DMS153 (cell line): ENCODE measurements at regions not wholly inside any gene's neighbourhood (a gene's known extent, or its start where the extent isn't known, plus 50 kb on each side); places are given as distances from the start of the nearest gene placed in this dataset.

ENCODE experiments used
- DNase-seq: peaks from one replicate; lab custom pipeline; 2025; lab: John Stamatoyannopoulos, UW

DNA sequence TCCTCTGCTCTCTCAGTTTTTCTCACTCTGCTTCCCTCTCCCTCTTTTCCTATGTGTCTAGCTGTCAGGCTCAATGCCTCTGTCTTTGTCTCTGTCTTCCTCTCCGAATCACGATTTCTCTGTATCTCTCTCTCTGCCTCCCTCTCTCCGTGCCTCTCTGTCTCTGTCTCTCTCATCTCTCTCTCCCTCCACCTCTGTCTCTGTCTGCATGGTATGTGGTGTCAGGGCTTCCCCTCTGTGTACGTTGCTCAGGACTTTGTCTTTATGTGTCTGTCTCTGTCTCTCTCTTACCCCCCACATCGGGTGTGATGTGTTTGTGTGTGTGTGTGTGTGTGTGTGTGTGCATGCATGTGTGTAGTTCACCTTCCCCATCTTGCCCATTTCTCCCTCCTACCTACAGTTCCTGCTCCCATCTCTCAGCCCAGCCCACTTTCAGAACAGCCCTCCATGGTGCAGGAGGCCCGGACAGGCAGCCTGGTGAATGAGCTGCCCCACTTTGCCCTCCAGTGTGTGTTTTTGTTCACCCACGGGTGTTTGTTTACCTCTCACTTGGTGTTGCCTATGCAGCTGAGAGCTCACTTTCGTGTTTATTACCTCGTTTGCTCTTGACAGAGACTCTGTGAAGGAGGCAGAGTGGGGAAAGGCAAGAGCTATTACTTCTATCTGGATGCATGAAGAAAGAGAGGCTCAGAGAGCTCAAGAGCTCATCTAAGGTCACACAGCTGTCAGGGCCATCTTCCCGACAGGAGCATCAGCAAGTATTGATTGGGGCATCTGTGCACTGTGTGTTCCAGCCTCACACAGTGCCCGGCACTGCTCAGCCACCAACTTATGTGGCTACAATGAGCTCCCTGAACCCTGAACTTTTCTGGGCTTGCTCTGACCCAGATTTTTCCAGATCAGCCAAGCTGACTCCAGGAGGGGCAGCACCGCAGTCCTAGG lies 163.5 kb upstream of the ZMIZ1 start:
- no peak for DNase-seq

DNA sequence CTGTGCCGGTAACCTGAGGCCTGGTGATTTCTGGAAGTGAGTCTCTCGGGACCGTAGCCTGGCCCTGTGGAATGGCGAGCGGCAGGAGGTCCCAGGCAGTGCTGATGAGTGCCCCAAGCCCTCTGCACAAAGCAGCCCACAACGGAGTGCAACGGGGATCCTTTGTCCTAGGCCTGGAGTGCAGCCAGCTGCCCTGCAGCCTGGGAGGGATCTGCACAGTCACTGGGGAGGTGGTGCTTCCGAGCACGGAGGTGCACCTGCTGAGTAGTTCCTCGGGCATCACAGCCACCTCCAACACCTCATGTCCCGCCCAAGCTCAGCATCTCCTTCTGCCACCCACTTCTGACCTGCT lies 162.8 kb upstream of the ZMIZ1 start:
- peak; percentile 76 for DNase-seq

DNA sequence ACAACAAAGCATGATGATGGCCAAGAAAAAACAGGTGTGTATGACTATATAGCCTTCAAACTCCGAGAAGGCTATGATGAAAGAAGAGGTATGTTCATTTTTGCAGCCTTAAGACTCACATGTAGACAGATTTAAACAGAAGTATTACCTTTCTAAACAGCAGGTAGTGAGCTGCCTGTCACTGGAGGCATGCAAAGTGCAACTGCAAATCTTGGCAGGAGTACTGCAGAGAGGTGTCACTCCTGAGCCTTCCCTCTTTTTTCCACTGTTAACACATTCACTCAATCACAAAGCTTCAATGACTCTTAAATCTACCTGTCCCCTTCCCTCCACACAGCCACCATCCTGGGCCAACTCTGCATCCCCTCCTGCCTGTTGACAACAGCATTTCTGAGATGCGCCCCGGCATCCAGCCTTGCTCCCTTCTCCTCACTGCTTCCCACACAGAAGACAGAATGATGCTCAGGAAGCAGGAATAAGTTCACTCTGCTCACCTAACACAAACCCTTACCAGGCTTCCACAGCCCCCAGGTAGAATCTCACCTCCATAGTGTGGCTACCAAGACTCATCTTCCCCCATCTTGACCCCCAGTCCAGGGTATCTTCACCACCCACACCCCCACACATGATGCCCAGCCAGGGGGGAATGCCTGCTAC lies 161.9 kb upstream of the ZMIZ1 start:
- no peak for DNase-seq

DNA sequence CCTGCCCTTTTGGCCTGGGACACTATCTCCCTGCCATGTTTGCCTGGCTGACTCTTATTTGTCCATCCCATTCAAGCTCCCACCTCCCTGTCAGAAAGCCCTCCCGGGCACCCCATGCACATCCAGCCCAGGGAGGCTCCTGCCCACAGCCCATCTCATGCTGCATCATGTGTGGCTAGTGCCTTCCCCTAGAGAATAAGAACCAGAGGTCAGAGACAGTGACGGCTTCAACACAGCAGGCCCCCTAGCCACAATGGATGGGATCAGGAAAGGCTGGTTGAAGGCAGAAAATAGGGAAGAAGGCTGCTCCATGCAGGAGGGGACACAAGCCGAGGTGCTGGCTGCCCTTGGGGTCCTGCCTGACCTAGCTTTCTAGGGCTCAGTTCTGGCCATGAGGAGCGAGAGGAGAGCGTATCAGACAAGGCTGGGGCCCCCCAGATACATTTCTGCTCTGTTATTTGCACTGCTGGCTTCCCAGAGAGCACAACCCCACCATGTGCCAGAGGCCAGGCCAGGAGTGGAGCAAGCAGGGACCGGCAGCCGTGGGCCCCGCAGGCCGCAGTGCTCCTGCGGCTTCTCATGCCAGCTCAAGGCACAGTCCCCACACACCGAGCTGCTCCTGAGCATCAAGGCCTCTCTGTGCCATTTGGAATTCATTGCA lies 161.1 kb upstream of the ZMIZ1 start:
- DNase-seq, result no peak

DNA sequence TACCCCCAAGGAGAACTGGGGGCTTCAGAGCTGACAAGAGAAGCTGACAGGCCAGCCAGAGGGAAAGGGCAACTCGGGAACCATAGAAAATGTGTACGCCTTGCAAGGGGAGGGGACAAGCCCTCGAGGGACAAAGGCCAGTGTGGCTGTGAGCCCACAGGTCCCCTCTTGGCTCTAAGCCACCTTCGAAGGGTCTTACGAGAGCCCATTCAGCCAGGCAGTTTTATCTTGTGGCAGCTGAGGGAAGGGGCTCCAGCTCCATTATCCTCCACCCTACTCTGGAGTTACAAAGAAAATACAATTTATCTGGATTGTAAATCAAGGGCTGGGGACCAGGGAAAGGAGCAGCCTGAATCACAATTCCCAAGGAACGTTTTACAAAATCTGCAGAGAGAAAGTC lies 159.5 kb upstream of the ZMIZ1 start:
- DNase-seq, result no peak

DNA sequence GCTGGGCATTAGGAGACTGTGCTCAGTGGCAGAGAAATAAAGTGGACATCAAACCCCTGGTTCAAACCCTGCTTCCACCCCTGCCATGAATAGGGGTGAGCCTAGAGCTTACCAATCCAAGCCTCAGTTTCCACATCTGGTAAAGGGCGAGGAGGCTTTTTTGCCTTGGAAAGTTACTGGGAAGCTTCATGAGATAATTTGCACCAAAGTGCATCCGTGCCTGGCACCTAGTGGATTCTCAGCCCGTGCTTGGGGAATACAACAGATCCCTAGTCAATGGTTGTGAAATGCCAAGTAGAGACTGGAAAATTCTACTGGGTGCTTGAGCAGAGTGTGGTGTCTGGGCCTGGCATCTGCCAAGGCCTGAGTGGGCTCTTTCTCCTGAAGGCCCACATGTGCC lies 158.7 kb upstream of the ZMIZ1 start:
- no peak for DNase-seq

DNA sequence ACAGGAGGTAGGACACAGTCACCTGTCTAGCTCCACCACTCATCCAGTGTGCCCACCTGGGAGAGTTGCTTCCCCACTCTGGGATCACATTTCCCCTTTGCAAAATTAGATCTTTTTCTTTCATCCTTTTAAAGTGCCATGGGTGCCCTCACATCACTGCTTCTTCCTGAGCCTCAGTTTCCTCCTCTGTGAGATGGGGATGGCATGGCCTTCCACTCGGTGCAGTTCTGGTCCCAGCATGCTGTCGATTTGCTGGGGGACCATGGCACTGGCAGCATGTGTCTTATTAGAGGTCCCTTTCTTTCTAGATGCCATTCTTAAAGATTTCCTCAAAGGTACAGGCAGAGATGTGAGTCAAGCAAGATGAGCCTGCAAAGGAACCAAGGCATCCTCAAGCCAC lies 158.3 kb upstream of the ZMIZ1 start:
- no peak for DNase-seq

DNA sequence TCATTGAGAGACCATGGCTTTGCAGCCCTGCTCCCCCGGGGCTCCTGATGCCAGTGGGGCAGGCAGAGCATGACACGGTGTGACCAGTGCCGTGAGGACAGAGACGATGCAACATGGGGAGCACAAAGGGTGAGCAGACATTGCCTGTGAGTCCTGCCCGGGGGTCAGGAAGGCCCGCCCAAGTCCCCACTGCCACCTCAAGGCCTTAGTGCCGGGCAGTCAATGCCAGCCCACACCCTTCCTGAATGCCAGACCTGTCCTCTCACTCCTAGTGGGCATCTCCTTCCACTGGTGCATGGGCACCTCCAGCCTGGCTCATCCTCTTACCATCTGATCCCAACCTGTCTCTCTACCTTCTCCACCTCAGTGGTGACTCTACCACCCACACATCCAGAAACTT lies 157.9 kb upstream of the ZMIZ1 start:
- no peak for DNase-seq

DNA sequence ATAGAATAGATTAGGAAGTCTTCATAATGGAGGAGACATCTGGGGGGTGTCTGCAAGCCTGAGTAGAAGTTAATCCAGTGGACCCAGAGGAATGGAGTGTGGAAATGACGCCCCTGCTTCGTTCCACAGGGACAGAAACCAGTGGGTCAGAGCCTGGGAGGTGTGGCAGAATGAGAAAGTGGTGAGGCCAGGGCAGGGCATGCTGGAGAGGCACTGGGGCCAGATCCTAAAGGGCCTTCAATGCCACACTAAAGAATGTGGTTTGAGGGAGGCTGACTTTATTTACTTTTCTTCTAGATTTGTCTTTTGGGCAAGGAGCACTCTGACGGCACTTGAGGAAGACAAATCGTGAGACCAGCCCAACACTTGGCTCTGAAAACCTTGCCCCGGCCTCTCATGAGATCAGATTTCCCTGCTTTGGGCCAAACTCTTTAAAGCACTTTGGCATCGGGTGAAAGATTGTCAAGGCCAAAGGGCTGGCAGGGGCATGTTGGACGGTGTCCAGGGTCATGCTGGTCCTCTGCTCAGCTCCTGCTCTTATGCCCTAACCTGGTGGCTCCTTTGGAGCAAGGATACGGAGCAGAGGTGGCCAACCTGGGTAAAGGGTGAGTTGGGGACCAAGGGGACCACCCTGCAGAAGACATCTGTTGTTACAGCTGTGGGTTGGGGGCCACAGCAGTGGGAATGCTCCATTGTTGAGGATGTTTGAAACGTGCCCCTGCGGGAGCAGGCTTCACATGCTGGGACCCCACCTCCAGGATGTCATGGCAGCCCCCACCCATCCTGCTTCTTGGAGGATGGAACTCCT lies 157.0 kb upstream of the ZMIZ1 start:
- no peak for DNase-seq

DNA sequence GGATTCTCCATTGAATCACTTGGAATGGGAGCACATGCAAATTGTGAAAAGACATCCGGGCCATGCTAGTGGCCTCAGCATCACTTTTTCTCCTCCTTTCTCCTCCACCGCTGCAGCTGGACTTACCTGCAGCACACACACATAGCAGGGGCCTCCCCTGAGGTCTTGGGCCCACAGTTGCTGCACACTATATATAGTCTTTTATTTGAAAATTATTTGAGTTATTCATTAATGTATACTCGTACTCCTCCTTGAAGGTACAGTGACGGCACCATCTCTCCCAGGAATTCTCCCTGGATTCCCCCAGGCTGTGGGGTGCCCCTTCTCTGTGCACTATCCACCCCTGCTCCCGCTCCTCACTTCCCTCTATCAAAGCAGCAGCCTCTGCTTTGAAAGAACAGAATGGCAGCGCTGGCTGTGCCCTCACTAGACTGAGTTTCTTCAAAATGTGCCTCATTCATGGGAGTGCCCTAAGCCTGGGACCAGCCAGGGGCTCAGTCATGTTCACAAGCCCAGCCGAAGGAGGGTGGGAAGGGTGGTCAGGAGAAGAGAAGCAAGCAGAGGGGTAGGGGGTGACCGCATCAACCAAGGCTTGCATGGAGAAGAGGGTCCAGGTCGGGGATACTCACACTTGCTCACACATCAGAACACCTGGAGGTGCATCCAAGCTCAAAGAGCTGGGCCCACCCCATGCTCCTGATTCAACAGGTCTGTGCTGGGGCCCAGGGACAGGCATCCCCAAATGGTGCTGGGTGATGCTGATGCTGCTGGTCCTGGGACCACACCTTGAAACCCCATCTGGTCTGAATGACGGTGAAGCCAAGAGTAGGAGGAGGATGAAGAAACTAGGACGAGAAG lies 156.2 kb upstream of the ZMIZ1 start:
- DNase-seq, result no peak

DNA sequence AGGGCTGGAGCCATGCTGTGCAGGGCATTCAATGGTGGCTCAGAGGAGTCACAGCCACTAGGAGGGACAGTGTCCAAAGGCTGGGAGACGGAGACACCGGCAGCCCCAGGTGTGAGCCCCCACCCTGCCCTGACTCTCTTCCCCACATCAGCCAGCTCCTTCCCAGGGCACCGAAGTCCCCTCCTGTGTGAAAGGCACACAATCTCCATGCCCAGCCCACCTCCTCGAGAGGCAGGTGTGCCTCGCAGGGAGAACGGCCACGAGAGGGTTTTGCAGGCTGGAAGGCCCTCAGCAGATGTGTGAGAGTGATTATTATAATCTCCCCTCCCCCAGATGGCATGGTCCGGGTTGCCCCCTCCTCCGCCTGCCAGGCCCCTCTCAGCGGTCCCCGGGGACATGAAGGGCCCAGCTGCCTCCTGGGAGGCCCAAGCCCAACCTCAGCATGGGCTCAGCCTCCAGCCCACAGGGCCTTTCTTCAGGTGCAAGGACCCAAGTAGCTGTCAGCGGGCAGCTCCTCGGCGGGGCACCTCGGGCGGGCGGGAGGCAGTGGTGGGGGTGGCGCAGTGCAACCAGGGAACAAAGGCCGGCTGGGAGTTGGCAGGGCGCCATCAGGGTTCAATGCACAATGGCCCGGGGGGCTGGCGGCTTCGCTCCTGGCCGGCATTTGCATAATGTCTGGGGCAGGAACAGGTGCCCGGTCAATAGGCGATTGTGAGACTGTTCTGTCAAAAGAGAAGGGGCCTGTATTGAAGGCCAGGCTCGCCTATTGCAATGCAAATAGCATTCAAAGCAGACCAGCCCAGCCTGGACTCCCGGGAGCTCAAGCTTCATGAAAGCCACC lies 155.3 kb upstream of the ZMIZ1 start:
- DNase-seq, result peak; percentile 95

DNA sequence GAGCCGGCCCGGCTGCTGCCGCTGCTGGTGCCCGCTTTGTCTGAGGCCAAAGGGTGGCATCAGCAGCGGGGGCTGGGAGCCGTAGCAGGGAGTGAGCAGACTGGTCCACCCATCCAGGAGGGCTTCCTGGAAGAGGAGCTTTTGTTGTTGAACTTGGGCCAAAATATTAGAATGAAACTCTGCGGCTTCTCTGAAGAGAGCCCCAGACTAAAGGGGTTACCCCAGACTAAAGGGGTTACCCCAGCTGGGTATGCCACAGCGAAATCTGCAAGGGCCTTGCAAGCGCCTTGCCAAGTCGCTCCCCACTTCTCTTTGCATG lies 154.7 kb upstream of the ZMIZ1 start:
- DNase-seq, result no peak

DNA sequence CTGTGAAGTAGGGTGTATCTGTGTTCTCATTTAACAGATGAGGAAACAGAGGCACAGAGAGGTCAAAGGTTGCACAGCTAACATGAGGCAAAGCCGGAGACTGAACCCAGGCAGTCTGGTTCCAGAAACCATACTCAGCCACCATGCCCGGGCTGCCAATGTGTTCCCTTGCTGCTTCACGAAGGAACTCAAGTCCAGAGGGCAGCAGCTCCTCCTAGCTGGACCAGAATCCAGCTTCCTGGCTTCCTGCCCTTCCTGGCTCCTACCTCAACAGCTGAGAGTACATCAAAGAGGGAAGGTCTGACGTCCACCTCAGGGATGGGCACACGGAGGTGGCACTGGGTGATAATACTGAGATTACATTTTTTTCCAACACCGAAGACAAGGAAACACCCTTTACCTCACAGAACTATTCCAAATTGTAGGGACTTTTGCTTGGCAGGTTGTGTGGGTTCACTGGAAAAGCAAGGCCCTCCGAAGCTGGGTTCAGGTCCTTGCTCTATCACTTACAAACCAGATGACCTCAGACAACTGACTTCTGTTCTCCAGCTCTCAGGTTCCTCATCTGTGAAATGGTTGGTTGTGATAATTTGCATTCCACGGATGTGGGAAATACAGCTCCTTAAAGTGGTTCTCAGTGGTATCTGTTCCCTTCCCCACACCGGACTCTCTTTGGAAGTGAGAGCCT lies 154.1 kb upstream of the ZMIZ1 start:
- no peak for DNase-seq

DNA sequence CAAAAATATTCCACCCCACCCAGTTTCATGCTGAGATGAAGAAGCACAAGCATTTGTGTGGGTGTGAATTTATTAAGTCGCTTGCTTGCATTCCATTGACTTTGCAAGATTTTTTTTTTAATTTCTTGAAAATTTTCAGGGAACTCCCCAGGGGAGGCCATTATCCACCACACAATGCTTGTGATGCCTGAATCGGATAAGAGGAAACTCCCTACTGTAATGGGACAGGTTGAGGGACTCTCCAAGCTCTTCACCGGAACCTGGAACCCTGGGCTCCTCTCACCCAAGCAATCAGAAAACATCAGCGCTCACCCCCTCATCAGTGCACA lies 153.6 kb upstream of the ZMIZ1 start:
- no peak for DNase-seq

DNA sequence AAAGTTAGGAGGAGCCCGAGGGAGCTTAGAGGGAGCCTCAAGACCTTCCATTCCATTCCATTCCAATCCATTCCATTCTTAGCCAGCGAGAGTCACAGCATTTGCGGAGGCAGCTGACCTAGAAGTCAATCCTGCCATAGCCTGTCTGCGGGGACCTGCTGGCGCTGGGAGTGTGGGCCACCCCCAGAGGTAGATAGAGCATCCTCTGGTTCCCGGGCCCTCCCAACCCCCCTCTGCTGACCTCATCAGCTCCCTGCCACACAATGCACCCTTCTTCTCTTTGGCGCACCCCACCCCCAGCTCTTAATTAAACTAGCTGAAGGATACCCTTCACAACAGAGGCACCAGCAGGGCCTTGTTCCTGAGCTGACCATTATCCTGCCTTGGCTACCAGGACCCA lies 152.5 kb upstream of the ZMIZ1 start:
- no peak for DNase-seq

DNA sequence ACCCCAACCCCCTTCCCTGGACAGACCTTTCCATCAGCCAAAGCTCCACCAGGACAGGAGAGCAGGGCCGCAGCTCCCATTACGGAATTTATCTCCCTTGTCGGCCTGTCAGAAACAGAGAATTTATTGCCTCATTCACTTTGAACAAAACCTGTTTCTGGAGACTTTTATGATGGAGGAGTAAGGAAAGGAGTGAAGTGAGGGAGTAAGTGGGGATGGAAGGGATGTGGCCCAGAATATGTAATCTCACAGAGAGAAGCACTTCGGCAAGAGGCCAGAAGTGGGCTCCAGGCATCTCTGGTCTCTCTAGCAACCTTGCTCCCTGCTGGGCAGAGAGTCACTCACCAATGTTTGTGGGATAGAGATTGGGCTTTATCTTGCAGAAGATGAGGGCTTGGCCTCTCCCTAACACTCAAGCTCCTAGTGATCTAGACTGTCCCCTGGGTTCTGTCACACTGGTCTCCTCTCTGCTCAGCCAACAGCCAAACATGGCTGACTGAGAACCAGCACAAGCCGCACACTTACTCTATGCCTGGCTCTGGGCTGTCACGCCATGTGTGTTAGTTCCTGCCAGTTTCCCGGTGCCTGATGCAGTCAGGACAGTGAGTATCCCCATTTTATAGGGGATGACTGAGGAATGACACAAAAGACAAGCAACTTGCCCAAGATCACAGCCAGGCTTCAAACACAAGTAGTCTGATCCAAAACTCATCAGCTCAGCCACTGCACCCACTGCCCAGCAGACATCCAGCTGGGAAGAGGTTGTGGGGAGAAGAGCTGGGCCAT lies 149.4 kb upstream of the ZMIZ1 start:
- no peak for DNase-seq

DNA sequence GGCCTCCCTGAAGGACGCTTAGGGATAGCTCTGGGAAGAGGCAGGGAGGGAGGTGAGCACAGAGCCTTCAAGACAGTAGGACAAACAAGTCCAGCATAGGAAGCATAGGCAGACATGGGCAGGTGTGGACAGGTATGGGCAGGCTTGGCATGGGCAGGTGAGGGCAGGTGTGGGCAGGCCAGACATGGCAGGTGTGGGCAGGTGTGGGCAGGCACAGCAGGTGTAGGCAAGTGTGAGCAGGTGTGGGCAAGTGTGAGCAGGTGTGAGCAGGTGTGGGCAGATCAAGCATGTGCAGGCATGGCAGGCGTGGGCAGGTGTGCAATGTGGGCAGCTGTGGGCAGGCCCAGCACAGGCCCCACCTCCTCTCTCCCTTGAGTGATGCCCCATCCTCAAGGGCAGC lies 148.8 kb upstream of the ZMIZ1 start:
- DNase-seq, result peak; percentile 81

DNA sequence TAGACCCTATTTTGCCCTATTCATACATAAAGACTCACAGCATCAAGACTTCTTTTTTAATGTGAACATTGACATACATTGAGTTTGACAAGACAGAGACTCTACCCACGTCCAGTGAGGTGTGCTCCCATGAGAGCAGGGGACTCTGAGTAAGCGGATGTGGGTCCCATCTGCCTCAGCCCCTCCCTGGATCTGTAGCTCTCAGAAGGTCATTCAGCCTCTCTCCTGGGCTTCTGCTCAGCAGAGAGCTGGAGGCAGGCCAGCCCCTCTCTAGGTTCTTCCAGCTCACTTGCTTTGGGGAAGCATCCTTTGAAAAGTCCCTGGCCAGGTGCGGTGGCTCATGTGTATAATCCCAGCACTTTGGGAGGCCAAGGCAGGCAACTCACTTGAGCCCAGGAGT lies 146.9 kb upstream of the ZMIZ1 start:
- DNase-seq, result no peak

DNA sequence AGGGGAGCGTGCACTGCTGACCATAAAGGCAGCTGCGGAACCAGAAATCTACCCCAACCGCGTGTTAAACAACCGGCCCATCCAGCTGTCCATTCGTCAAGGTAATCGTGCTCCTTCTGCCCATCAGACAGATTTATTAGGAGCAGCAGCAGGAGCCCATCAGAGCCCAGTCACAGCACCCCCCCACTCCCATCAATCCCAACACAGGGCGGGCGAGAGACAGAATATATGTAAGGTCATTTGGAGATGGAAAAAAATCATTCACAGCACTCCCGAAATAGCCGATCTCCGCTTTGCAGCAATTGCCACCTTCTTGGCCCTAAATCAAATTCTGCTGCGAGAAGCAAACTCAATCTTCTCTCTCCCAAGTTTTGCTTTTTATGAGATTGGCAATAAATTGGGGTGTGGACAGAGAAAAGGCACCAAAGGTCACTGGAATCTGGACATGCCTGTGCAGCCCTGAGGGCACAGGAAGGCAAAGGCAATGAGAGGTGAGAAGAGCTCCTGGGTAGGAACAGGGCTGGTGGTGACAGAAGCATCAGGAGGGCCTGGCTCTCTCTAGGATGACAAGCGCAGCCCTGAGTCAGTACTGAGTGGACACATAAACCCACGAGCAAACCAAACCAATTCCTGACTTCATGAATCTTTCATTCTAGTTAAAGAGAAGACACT lies 145.0 kb upstream of the ZMIZ1 start:
- DNase-seq, result no peak
